Mucosa of descending colon (tissue), 3 donors: ENCODE measurements at regions not wholly inside any gene's neighbourhood (a gene's known extent, or its start where the extent isn't known, plus 50 kb on each side); places are given as distances from the start of the nearest gene placed in this dataset.

ENCODE experiments used
- ATAC-seq: fragments of 200-7000 bp; cut with Tn5 transposase; one replicate; pipeline ENCODE4 v1.9.1; 2020; ENCODE audit warnings: mild to moderate bottlenecking, moderate library complexity
- DNase-seq, 3 donors: peaks; one replicate each; pipeline ENCODE4 v3.0.0-alpha.2; 2020
- H3K36me3 ChIP-seq: fragments of 200-600 bp; one replicate; pipeline ENCODE4 v1.8.0; 2021; ENCODE audit warnings: low read depth, mild to moderate bottlenecking
- H3K4me1 ChIP-seq: fragments of 200-600 bp; one replicate; pipeline ENCODE4 v1.8.0; 2021; ENCODE audit warnings: low read depth, mild to moderate bottlenecking
- H3K4me3 ChIP-seq: fragments of 200-600 bp; one replicate; pipeline ENCODE4 v1.8.0; 2021; ENCODE audit warnings: mild to moderate bottlenecking
- H3K9me3 ChIP-seq: fragments of 200-600 bp; one replicate; pipeline ENCODE4 v1.8.0; 2021; ENCODE audit warnings: mild to moderate bottlenecking
- CTCF ChIP-seq: fragments of 200-600 bp; IDR thresholded peaks from one replicate; pipeline ENCODE4 v1.8.0; 2022; ENCODE audit warnings: antibody characterized with exemption, mild to moderate bottlenecking
- intact Hi-C, 2 donors: fragments of 100-400 bp; cut with DNase I in 1 of 2; cut with micrococcal nuclease in 1 of 2; formaldehyde crosslinking; loops; one replicate each; pipeline versions ENCODE4 v1.11.0 to v1.11.1; 2022; cut with DNase I, micrococcal nuclease
- donor health status: DM: no; HTN: no; CAD: no; lungs with moderate emphysema.
- donor health status: DM: no; HTN: no; CAD: no.
- donor health status: DM: no; HTN: yes; CAD: no.

GRCh38 chr10:6885284-6885683, 305.2 kb upstream of the PRKCQ start:
- Histone ChIP-seq H3K4me1 (no peaks in the 10 kb centered on the region), H3K36me3 (no peaks in the 10 kb centered on the region), H3K4me3 (no peak overlapping the region), H3K9me3 (no peaks in the 10 kb centered on the region)
- intact Hi-C loops: no loop called here
- no peak for TF ChIP-seq CTCF
- ATAC-seq (no peak), DNase-seq (no peak)

GRCh38 chr10:6881987-6882386, 301.9 kb upstream of the PRKCQ start:
- DNase-seq (no peak), ATAC-seq (no peak)
- intact Hi-C loops: no loop called here
- no peak for TF ChIP-seq CTCF
- H3K9me3 ChIP-seq: no peaks in the 10 kb centered on the region
- H3K4me1 ChIP-seq: no peaks in the 10 kb centered on the region
- no peak overlapping the region for H3K4me3 ChIP-seq
- no peaks in the 10 kb centered on the region for H3K36me3 ChIP-seq

GRCh38 chr10:6877722-6878392, 297.8 kb upstream of the PRKCQ start:
- no peaks in the 10 kb centered on the region for H3K9me3 ChIP-seq
- no peaks in the 10 kb centered on the region for H3K36me3 ChIP-seq
- H3K4me1 ChIP-seq: no peaks in the 10 kb centered on the region
- no peak overlapping the region for H3K4me3 ChIP-seq
- ATAC-seq: no peak
- TF ChIP-seq CTCF: no peak
- intact Hi-C loops: no loop called here
- DNase-seq: no peak

GRCh38 chr10:6877336-6877721, 297.3 kb upstream of the PRKCQ start:
- Histone ChIP-seq H3K4me3 (no peak overlapping the region), H3K9me3 (no peaks in the 10 kb centered on the region), H3K4me1 (no peaks in the 10 kb centered on the region), H3K36me3 (no peaks in the 10 kb centered on the region)
- no peak for TF ChIP-seq CTCF
- ATAC-seq (no peak), DNase-seq (no peak)
- intact Hi-C loops: no loop called here

GRCh38 chr10:6875269-6875865, 295.3 kb upstream of the PRKCQ start:
- no peak for ATAC-seq
- intact Hi-C loops: no loop called here
- no peak for DNase-seq
- no peak for TF ChIP-seq CTCF
- Histone ChIP-seq H3K4me1 (no peaks in the 10 kb centered on the region), H3K36me3 (no peaks in the 10 kb centered on the region), H3K4me3 (no peak overlapping the region), H3K9me3 (no peaks in the 10 kb centered on the region)
